NK-92 treated with Interleukin-12 subunit alpha and Interleukin-12 subunit beta, amount 100 ng/mL, for 24 hours (cell line): ENCODE measurements at regions not wholly inside any gene's neighbourhood (a gene's known extent, or its start where the extent isn't known, plus 50 kb on each side); places are given as distances from the start of the nearest gene placed in this dataset.
"Not testable (repeated sequence)": the region's sequence is repeated elsewhere in the genome, so short reads cannot be mapped to it uniquely, and the experiment has no call there.

ENCODE experiments used
- DNase-seq: peaks from one replicate; lab custom pipeline; 2025; lab: John Stamatoyannopoulos, UW

DNA sequence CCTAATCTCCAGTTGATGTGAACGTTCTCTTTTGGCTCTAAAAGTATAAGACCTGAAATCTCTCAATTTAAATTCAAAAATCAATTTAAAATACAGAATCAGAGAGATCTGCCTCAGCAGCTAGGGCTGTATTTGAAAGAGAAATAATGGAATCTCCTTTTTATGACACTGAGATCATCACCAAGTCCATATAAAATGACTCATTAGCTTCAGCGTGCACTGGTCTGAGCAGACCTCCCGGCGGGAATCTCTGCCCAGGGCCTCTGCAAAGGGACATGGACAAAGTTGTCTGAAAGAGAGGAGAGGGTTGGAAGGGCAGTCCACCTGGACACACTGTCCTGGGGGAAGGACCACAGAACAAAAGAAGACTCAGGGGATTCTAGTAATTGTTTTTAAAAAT, 855.6 kb downstream of the EFNB2 start:
- DNase-seq: no peak

DNA sequence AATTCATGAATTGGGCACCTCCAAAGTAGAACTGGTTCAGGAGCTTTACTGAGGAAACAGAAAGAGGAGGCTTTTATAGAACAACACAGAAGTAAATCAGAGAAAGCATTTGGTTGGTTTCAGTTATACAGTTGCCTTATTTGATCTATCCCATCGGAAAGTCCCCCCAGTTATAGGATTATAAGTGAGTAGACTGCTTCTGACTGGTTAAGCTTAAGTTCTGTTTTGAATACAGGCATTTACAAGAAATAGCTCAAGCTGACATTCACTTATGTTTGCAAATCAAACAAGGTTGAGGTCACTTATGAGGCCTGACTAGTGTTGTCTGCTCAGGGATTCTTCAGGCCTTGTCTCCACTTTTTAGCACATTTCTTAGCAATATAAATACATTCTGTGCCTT, 857.4 kb downstream of the EFNB2 start:
- DNase-seq: no peak

DNA sequence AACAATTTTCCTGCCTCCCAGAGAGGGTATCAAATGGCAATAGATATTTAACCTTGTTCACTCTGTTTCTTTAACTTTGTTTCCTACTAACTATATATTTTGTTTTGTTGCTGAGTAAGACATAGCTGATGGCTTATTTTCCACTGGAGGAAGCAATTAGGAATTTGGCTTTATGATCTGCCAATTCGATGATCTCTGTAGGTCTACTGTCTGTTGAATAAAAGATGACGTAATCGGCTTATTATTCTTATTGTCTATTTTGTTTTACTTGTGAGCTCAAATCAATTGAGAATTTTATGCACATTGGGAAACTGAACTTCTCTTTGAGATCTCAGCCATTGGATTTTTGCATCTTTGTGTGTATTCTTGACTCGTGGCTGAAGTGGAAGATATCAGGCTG, 862.6 kb downstream of the EFNB2 start:
- DNase-seq: no peak

DNA sequence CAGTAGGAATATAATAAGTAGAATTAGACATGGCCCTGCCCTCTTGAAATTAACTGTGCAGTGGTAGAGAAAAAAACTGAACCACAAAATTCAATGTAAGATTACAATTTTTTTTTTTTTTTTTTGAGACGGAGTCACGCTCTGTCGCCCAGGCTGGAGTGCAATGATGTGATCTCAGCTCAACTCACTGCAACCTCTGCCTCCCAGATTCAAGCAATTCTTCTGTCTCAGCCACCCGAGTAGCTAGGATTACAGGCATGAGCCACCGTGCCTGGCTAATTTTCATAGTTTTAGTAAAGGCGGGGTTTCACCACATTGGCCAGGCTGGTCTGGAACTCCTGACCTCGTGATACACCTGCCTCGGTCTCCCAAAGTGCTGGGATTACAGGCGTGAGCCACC, 864.3 kb downstream of the EFNB2 start:
- DNase-seq: not testable (repeated sequence)

DNA sequence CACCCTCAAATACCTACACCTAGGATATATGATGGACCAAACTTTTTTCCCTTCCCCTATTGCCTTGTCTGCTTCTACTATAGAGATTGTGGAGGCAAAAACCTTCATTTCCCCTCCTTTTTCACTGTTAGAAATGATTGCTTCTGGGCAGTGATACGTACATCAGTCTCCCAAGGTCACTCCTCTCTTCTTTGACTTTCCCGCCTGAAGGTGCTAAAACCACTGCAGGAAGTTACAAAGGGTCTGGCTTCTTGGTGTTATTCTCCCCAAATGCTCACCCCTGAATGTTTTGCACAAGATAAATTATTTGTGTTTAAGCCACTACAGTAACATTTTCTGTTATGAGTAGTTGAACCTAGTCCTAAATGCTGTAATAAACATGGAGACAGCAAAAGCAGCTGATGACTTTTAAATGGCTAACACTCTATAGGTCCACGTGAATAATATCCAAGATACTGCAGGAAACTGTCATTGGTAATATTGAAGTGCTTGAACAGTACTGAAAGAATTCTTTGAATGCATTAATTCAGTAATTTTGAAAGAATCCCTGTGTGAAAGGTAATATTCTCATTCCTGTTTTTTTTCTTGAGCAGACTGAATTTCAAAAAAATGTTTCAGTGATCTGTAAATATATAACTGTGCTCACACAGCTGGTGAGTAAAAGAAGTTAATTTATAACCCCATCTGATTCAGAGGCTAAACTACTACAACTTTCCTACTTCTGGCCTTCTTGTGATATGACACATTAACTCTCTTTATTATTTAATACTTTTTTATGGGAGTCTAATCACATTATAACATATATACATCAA, 865.1 kb downstream of the EFNB2 start:
- DNase-seq: no peak

DNA sequence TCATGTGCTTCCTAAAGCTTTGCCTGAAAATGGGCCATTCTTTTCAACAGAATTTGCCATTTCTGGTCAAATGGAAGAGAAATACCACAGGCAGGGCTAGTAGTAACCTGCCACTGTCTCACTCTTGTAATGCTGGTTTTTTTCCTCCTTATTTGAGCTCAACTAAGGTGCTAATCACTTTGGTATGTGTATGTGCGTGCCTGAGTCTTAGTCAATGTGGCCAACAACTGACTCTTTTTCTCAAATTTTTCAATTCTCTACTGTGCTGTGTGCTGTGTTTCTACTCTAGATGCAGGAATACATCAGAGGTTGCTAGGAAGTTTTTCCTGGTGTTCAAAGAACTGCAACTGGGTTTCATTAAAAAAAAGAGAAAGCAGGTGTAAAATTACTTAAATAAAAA, 870.2 kb downstream of the EFNB2 start:
- DNase-seq: no peak

DNA sequence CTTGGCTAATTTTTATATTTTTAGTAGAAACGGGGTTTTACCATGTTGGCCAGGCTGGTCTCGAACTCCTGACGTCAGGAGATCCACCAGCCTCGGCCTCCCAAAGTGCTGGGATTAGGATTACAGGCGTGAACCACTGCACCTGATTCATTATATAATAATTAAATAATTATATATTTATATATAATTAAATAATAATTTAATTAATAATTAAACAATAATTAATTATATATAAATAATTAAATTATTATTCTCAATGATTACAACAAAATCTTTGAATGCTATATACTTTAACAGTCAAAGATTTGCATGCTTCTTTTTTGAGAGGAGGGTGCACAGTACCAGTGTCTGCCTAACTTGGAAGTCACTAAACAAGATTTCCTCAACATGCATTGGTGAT, 872.3 kb downstream of the EFNB2 start:
- no peak for DNase-seq

DNA sequence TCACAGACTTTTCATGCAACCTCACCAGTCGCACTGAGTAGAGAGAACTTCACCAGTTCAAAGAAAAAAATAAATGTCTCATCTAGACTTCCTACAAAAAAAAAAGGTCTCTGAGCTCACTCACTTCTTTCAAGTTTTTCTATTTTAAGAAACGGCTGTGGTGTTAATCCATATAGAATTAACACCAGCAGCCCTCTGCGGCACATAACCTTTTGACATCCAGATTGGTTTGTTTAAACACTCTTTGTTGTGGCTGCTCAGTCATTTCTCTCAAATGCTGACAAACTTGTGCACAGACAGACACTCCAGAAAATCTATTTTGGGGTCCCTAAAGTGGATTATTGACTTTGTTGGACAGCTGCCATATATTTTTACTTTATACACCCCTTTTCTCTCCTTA, 874.9 kb downstream of the EFNB2 start:
- no peak for DNase-seq

DNA sequence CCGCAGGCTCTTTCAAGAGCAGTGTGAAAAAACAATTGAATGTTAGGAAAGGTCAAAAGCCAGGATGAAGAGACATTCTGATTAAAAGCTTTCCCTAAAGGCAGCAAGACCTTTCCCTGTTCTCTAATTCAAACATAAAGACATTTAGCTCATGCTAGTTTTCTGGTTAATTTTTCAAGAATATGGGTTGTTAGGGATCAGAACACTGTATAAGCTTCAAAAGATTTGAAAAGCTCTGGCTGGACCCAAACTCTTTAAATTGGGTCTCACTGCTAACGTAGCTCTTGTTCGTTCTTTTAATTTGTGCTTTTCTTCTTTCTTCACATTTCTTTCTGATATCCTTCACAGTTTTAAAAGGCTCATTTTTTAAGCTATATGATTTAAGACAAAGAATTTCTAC, 877.0 kb downstream of the EFNB2 start:
- no peak for DNase-seq

DNA sequence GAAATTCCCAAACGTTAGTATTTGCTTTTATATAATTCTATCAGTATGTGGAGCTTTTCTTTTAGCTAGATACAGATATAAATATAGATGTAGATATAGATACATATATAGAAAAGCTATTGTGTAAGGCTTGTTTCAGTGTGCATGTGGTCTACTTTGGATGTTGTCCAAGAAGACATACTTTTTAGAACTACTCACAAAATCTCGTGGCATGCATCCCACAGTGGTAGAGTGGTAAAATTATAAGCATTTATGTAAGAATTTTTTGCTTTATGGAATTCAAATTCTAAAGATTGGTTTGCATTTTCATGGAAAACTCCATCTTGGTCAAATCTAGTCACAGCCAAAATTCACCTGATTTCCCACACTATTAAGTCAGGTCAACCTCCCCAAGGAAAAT, 880.4 kb downstream of the EFNB2 start:
- DNase-seq: no peak

DNA sequence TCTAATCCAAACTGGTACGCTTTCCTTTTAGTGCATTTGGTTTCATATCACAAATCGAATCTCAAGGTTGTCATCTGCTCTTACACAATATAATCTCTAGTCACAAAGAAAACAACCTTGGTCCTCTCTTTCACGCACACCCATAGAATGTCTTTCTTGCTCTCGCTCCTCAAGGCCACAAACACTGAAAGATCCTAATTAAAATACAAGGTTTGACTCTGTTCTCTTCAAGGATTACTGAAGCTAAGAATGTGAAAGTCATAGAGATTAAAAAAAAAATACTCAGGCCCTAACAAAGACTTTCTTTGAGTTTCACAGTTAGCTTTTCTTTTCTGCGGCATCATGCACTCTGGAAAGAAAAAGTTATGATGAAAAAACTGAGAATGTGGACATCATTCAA, 891.5 kb downstream of the EFNB2 start:
- DNase-seq: no peak

DNA sequence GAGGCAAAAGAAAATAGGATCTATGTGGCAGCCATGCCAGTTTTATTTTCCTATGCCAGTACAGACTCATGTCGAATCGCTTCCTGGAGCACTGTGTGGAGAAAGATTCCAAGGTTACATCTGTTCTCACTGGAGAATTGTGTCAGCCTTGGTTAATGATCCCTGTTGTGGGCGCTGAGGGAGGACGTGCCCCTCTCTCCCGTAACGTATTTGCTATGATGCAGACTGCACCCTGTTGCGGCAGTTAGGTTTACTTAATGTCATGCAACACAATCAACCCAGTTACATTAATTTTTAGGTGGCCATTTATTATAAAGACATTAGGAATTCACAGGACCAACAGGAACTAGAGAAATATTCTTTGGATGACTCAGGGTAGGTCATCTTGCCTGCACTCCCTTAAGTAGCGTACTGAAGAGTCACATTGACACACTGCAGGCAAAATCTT, 892.9 kb downstream of the EFNB2 start:
- no peak for DNase-seq

DNA sequence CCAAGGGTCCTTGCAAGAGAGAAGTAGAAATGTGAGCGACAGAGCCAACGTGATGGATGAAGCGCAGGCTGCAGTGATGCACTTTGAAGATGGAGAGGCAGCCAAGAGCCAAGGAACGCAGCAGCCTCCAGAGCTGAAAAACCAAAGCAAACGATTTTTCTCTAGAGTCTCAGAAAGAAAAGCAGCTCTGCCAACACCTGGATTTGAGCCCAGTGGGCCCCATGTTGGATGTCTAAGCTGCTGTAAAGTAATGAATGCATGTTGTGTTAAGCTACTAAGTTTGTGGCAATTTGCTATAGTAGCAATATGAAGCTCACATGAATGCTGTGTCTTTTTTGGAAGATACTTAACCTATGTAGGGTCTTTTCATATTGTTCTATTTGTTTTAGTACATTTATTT, 894.3 kb downstream of the EFNB2 start:
- DNase-seq: no peak

DNA sequence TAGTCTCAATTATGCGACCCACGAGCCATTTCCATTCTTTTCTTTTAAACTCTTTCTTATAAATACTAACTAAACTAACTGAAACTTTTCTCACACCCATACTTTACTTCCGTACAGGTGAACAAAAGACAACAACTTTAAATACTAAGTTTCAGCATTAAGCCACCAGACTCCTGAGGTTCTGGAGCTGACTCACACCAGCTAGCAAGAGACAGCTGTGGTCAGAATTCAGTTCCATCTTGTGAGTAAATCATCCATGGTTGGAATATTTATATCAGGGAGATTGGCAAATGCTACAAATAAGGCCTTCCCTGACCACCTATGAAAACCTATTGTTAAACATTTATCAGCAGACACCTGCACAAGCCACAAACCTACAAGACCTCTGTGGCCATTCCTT, 897.0 kb downstream of the EFNB2 start:
- no peak for DNase-seq

DNA sequence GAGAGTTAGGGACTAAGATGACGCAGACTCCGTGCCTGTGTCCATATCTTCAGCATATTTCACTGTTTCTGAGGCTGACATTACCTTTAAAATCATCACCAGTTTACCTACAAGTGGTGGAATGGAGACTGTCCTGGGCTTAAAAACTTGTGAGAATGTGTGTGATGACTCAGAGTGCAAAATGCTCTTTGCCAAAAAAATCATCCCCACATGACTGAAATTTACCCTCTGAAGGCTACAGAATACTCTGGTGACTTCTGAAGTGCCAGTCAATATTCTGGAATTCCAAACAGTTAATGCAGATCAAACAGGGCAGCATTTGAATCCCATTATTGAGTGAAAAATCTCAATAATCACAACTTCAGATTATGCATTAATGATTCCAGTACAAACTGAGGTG, 901.4 kb downstream of the EFNB2 start:
- no peak for DNase-seq

DNA sequence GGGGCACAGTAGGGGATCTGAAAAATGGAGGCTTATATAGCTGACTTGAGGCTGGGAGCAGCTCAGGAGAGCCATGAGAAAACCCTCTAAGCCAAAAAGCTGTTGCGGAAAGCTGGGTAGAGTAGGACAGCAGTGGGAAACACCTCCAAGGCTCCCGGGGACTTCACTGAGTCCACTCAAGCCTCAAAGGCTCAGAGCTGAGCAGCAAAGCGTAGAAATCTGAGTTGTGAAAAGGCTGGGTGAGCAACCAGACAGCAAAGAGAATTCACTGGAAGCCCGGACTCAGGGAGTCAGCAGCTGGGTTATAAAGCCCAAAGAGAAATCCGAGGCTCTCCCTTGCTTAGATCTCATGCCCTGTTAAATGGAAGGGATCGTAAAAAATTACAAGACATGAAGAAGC, 905.0 kb downstream of the EFNB2 start:
- DNase-seq: no peak

DNA sequence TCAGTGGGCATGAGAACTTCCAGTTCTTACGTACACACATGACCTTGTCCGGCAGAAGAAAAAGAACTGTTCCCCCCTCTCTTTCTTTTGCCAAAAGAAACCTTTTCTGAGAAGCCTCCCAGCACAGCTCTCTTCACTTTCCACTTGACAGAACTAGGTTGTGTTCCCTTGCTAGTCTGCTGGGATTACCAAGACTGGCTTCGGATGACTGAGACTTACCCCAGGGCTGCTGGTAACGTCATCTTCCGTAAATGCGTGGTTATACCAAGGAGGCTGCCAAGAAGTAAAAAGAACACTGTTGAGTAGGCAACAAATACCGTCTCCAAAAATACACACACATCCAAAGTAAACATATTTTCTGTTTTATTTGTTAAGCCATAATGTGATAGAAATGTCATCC, 908.2 kb downstream of the EFNB2 start:
- DNase-seq: no peak

DNA sequence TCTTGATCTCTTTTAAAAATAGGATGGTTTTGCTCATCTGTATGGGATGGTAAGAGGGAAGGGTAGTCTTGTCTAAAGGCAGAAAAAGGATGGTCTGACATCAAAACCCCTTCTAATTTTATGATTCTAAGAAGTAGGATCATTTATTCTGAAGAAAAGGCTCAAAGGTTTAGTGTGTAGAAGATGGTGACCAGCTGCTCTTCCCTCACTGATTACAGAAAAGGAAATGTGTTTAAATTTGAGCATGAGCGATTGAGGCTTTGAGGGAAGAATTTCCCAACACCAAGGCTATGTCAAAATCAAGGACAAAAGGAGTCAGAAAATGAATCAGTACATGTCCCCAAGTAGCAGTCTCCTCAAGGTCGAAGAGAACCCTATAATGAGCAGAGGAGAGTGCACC, 909.8 kb downstream of the EFNB2 start:
- no peak for DNase-seq

DNA sequence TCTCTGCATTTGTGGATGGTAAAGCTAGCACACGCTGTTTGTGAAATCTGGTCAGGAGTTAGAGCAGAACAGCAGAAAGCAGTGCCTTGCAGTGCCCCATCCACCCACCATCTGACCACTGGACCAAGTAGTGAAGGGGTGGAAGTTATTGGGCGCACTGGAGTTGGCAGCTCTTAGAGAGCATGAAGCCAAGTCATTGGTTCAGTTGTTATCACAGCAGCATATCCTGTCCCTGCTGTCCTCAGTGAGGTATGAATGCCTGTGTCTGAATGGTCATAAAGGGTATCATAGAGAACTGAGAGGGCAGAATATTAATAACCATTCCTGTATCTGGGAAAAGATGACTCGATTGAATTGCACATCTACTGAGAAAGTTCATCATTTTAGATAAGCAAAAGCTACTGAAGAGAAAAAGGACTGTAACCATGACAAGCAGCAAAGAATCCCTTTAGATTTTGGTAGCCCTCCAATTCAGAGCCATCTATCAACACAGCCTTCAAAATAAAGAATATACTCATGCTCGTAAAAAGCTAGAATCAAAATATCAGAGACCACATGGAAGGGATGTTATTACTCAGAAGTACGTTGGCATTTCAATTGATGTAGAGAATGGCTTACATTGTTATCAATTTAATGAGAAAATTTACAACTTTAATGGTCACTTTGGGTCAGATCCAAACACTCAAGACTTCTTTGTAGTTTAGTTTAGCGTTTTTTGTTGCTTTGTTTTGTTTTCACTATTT, 919.0 kb downstream of the EFNB2 start:
- no peak for DNase-seq

DNA sequence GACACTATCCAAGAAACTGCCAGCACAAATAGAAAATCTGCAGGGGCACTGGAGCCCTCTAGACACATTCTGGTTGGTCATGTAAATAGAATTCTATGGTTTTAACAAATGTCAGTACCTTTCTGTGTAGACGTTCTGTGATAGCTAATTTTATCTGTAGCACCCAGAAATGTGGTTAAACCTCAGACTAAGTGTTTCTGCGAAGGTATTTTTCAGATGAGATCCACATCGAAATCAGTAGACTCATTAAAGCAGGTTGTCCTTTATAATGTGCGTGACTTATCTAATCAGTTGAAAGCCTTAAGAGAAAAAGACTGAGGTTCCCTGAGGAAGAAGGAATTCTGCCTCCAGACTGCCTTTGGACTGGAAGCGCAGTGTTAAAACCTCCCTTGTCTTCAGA, 922.9 kb downstream of the EFNB2 start:
- DNase-seq: no peak

DNA sequence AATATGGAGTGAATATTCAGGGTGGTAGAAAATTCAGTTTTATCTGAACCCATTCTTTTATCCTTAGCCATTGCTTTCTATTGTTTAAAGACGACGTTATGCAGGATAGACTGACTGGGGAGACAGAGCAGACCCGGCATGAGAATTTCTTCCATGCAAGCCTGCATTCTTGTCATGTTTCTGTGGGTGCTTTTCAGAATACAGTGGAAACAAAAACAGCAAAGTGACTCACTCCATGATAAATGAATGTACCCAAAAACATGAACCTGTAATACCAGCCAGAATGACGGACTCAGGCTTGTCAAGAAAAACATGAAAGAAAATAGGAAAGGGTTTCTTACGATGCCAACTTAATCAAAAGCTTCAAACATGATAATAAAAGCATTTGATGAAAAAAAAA, 924.0 kb downstream of the EFNB2 start:
- no peak for DNase-seq

DNA sequence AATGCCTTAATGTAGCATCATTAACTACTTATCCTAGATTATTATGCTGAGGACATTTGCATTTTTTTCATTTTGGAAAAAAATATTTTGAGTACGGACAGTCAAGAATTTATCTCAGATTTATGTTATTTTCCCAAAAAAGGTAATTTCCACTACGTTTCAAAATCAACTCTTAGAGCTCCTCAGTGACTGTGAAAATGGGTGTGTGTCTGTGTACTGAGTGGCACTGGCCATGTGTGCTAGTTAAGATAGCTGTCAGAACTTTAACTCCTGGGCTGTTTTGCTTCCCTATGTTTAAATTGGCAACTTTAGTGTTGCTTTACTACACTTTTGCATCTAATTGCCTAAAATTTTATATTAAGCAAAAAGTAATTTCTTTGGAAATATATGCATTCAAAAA, 927.4 kb downstream of the EFNB2 start:
- no peak for DNase-seq

DNA sequence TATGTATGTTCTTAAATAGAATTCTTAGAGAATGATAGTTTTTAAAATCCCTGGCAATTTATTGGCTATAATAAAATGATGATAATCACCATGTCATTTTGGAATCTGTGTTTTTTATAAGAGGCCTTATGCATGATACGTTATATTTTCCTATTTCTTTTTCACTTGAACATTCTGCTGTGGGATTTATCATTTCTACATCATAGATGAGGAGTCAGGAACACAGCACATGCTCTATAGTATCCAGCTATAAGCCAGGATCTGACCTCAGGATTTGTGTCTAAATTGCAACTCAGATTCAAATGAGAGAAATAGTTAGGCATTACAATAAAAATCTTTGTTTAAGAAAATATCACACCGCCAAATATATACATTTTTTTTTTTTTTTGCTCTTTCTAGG, 928.0 kb downstream of the EFNB2 start:
- no peak for DNase-seq

DNA sequence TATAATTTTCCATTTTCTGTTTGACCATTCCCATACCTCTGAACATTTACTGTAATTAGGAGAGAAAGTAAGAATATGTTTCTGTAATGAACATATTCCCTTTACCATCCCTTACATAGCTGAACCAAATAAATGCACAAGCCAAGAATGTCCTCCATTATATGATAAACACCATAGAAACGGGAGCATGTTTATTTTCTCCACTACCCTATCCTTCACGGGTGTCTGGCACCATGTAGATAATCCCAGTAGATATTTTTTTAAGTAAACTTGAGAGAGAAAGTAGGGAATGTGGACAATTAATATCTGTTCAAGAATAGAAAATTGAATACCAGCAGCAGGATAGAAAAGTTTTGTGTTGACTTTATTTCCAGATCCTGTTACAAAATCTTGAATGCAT, 928.4 kb downstream of the EFNB2 start:
- no peak for DNase-seq
